D341Med (cell line): ENCODE measurements at regions not wholly inside any gene's neighbourhood (a gene's known extent, or its start where the extent isn't known, plus 50 kb on each side); places are given as distances from the start of the nearest gene placed in this dataset.
"Not testable (repeated sequence)": the region's sequence is repeated elsewhere in the genome, so short reads cannot be mapped to it uniquely, and the experiment has no call there.

Experiments used
- DNase-seq: peaks from one replicate; pipeline ENCODE4 v3.0.0; 2012; ENCODE audit warnings: low spot score

- DNase-seq = peak; percentile 70
These were observed 100.6 kb upstream of the PABPC3 start for GRCh38 chr13:24995225-24995804.

GRCh38 chr13:24997367-24997967, 98.5 kb upstream of the PABPC3 start:
- DNase-seq = no peak

DNA sequence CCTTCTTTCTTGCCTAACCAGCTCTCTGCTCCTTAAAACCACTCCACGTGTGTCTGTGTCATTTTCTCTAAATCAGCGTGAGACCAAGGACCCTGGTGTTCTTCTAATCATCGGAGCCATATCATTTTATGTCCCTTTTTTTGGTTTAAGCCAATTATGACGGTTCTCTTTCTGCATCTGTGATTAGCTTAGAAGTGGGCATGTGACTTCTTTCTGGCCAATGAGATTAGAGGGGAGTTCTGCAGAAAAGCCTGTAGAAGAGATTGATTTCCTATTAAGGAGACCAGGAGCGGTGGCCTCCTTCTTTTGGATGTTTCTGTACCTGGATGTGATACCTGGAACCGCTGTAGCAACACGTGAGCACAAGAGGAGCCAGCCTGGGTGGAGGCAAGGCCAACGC, 97.5 kb upstream of the PABPC3 start:
- DNase-seq = no peak

DNA sequence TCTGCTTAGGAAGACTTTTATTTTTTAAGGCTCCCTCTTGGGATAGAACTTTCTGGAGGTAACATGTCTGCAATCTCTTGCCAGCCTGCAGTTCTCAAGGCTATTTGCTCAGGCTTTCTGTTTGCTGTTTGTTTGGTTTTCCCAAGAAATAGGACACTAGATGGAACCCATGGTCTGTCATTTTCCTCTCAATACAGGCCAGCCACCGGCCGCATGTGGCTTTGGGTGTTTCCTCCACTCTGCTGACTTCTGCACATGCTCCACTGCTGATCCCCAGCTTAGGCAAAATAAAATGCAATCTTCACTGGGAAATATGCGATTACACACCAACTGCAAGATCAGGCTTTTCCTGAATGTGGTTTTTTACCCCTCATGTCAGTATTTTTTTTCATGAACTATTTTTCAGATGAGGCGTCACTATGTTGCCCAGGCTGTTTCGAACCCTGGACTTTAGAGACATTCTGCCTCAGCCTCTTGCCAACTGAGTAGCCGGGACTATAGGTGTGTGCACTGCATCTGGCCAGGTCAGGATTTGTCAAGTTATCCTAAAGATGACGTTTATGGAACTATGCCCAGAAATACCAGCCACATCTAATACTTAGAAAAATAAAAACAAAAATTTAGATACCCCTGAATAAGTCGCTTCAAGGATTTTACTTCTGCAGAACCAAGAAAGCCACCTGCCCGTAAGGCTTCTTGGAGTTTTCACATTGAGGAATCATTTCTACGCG, 94.3 kb upstream of the PABPC3 start:
- no peak for DNase-seq

GRCh38 chr13:25002311-25002710, 93.6 kb upstream of the PABPC3 start:
- DNase-seq = not testable (repeated sequence)

- not testable (repeated sequence) for DNase-seq
These were observed 91.4 kb upstream of the PABPC3 start for GRCh38 chr13:25004489-25004888.

GRCh38 chr13:25005050-25005497, 90.9 kb upstream of the PABPC3 start:
- DNase-seq = peak; percentile 37

GRCh38 chr13:25007389-25007788, 88.5 kb upstream of the PABPC3 start:
- not testable (repeated sequence) for DNase-seq

GRCh38 chr13:25014398-25014973, 81.5 kb upstream of the PABPC3 start:
- peak; percentile 45 for DNase-seq

DNA sequence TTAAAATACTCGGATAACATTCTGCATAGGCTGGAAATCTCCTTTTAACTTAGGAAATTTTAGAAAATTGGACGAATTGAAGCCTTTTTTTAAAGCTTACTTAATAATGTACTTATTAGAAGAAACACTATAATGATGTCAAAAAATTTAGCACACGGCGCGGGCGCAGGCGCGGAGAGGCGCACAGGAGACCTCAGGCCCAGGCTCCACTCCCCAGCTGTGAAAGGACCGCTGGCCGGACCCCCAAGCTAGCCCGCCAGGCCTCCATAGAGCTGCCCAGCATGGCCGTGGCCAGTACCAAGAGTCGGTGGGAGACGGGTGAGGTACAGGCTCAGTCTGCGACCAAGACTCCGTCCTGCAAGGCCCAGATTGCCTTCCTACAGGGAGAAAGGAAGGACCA, 78.8 kb upstream of the PABPC3 start:
- DNase-seq = not testable (repeated sequence)

GRCh38 chr13:25017808-25018728, 77.9 kb upstream of the PABPC3 start:
- not testable (repeated sequence) for DNase-seq

- no peak for DNase-seq
These were observed 77.2 kb upstream of the PABPC3 start for GRCh38 chr13:25018729-25019115.

DNA sequence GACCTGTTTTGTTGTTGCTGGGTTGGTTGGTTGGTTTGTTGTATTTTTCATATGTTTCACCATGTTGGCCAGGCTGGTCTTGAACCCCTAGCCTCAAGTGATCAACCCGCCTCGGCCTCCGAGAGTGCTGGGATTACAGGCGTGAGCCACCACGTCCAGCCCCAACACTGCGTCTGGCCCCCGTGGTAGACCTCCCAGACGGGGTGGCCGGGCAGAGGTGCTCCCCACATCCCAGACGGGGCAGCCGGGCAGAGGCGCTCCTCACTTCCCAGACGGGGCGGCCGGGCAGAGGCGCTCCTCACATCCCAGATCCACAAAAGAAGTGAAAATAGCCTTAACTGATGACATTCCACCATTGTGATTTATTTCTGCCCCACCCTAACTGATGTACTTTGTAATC, 76.2 kb upstream of the PABPC3 start:
- DNase-seq = not testable (repeated sequence)

DNA sequence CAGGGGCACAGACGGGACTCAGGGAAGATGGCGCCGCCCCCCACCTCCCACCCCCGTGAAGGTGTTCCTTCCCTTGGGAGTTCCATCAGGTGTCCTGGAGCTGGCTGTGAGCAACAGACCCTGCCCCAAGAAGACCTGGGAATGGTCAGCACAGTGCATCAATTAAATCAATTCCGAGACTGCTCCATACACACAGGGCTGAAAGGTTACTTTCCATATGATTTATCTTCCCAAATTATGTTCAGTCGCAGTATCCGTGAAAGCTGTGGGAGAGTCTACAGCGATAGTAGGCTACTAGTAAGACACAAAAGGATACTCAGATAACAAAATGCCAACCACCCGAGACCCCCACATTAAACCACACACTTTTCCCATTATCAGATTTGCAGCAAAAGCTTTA, 71.8 kb upstream of the PABPC3 start:
- no peak for DNase-seq

DNA sequence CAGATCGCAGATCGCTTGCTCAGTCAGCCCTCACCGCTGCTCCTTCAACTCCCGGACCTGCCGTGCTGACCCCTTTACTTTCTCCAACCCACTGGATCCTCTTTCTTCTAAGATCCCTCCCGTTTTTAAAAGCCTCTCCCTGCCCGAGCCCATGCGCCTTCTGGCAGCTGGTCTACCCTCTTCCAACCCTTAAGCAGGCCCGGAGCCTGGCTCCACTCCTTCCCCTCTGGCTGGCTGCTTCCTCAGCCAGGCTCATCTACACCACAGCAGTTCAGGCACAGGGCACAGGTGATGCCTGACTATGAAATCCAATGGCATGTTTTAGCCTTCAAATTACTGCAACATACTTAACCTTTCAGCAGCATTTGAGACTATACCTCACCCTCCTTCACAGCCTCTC, 63.8 kb upstream of the PABPC3 start:
- no peak for DNase-seq

DNA sequence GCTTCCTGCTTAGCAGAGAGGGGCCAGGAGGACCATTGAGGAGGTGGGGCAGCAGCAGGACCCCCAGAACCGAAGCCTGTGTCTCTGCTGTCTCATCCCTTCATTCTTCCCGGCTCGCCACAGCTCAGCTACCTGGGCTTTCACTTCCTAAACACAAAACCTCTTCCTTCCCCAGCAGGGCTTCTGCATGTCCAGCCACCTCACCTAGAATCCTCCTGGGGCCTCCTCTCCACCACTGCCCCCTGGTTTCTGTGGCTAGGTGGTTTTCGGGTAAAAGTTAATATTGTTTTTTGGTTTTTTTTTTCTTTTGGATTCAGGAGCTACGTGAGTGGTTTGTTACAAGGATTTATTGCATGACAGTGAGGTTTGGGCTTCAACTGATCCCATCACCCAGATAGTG, 61.8 kb upstream of the PABPC3 start:
- DNase-seq = no peak

- peak; percentile 67 for DNase-seq
These were observed 58.7 kb upstream of the PABPC3 start for GRCh38 chr13:25037057-25037813.

DNA sequence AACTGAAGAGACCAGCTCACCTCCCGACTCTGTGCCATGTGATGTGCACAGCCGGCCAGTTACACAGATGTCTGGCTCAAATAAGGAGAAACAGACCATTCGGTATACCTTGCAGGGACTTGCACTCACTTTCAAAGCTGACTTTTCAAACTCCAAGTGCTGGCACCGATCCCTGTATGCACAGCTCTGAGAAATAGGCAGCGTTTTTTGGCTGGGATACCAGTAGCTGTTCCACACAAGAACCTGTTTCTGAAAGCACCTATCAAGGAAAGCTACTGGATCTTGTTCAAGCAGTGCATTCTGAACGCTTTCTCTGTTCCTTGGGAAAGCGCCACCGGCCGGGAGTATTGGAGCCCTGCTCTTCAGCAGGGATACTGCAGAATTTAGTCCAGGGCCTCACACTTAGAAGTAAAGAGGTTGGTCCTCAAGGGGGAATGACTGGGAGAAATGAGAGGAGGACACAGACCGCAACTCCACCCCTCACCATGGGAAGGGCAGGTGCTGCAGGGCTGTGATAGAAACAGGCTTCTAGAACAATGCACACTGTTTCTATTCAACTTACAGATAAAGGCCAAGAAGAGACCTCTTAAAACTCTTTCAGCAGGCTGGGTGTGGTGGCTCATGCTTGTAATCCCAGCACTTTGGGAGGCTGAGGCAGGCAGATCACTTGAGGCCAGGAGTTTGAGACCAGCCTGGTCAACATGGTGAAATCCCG, 53.6 kb upstream of the PABPC3 start:
- no peak for DNase-seq

- no peak for DNase-seq
These were observed 51.9 kb upstream of the PABPC3 start for GRCh38 chr13:25044071-25044470.
